Activated T-helper 1 cell treated with Interleukin-2 at 50 U/mL for 16 hours (primary cell): ENCODE measurements at regions not wholly inside any gene's neighbourhood (a gene's known extent, or its start where the extent isn't known, plus 50 kb on each side); places are given as distances from the start of the nearest gene placed in this dataset.

Experiments
- DNase-seq: peaks from one replicate; pipeline ENCODE4 v3.0.0-alpha.2; 2020; ENCODE audit warnings: low read depth

GRCh38 chr2:145197944-145198343 is 678.0 kb upstream of the ZEB2 start:
- DNase-seq: no peak

- no peak for DNase-seq
Observed at GRCh38 chr2:145194673-145195072, 674.8 kb upstream of the ZEB2 start.

- DNase-seq: no peak
Observed at GRCh38 chr2:145190031-145190703, 670.2 kb upstream of the ZEB2 start.

- DNase-seq: no peak
Observed at GRCh38 chr2:145186303-145186702, 666.4 kb upstream of the ZEB2 start.

GRCh38 chr2:145185696-145186095 is 665.8 kb upstream of the ZEB2 start:
- DNase-seq: no peak

GRCh38 chr2:145184741-145185651 is 665.1 kb upstream of the ZEB2 start:
- no peak for DNase-seq

- DNase-seq: no peak
Observed at GRCh38 chr2:145169285-145169684, 649.4 kb upstream of the ZEB2 start.

- DNase-seq: no peak
Observed at GRCh38 chr2:145168091-145168490, 648.2 kb upstream of the ZEB2 start.

- DNase-seq: no peak
Observed at GRCh38 chr2:145166731-145167302, 646.9 kb upstream of the ZEB2 start.

GRCh38 chr2:145161656-145162055 is 641.7 kb upstream of the ZEB2 start:
- DNase-seq: no peak

- DNase-seq: no peak
Observed at GRCh38 chr2:145160855-145161254, 640.9 kb upstream of the ZEB2 start.

GRCh38 chr2:145159676-145160075 is 639.8 kb upstream of the ZEB2 start:
- DNase-seq: no peak

- no peak for DNase-seq
Observed at GRCh38 chr2:145157741-145158591, 638.0 kb upstream of the ZEB2 start.

- no peak for DNase-seq
Observed at GRCh38 chr2:145157036-145157675, 637.2 kb upstream of the ZEB2 start.

GRCh38 chr2:145156199-145156598 is 636.3 kb upstream of the ZEB2 start:
- no peak for DNase-seq

GRCh38 chr2:145155196-145155595 is 635.3 kb upstream of the ZEB2 start:
- DNase-seq: no peak

GRCh38 chr2:145154731-145155130 is 634.8 kb upstream of the ZEB2 start:
- no peak for DNase-seq

GRCh38 chr2:145146691-145147090 is 626.8 kb upstream of the ZEB2 start:
- no peak for DNase-seq

- DNase-seq: no peak
Observed at GRCh38 chr2:145144131-145144728, 624.3 kb upstream of the ZEB2 start.

- DNase-seq: no peak
Observed at GRCh38 chr2:145141981-145142380, 622.1 kb upstream of the ZEB2 start.

- no peak for DNase-seq
Observed at GRCh38 chr2:145140658-145141057, 620.7 kb upstream of the ZEB2 start.
